ENCODE measurements at regions not wholly inside any gene's neighbourhood (a gene's known extent, or its start where the extent isn't known, plus 50 kb on each side); places are given as distances from the start of the nearest gene placed in this dataset.

DNA sequence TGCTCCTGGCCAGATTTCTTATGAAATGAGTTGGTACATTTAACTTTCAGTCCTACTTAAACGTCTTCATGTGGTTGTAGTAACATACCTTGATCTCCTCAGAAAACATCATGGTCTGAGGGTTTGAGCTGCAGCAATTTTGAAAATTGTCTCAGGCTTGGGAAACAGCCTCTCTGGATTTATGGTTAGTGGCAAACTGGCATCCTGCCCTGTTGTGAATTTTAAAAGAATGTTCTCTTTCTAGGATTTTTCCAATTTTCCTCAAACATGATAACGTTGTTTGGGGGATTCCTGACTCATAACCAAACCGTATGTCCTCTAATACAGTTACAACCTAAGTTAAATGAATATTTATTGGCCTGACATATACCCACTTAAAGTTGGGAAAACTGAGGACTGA lies 624.4 kb downstream of the LMO4 start:
- TF ChIP-seq, protein P1, sequence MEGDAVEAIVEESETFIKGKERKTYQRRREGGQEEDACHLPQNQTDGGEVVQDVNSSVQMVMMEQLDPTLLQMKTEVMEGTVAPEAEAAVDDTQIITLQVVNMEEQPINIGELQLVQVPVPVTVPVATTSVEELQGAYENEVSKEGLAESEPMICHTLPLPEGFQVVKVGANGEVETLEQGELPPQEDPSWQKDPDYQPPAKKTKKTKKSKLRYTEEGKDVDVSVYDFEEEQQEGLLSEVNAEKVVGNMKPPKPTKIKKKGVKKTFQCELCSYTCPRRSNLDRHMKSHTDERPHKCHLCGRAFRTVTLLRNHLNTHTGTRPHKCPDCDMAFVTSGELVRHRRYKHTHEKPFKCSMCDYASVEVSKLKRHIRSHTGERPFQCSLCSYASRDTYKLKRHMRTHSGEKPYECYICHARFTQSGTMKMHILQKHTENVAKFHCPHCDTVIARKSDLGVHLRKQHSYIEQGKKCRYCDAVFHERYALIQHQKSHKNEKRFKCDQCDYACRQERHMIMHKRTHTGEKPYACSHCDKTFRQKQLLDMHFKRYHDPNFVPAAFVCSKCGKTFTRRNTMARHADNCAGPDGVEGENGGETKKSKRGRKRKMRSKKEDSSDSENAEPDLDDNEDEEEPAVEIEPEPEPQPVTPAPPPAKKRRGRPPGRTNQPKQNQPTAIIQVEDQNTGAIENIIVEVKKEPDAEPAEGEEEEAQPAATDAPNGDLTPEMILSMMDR (conservative IDR thresholded peaks at IDR 0.05; ENCODE audit: low read depth, low read length), result no peak
- no peak for TF ChIP-seq EZH2 (IDR thresholded peaks at IDR 0.05; ENCODE audit: borderline replicate concordance, low read depth, low read length, poor library complexity, severe bottlenecking)

Measured in A673 (cell line).